ENCODE measurements at regions not wholly inside any gene's neighbourhood (a gene's known extent, or its start where the extent isn't known, plus 50 kb on each side); places are given as distances from the start of the nearest gene placed in this dataset.

GRCh38 chr20:4412216-4412615 lies 163.1 kb upstream of the ADRA1D start:
- H3K9me3 ChIP-seq (ENCODE audit: severe bottlenecking) = peaks cover 8% of the 10 kb centered on the region
- H3K4me3 ChIP-seq (ENCODE audit: low read depth, low read length) = no peak overlapping the region
- TF ChIP-seq CTCF (IDR thresholded peaks at IDR 0.05; ENCODE audit: low read depth, low read length) = no peak
- no peak for DNase-seq
- no peaks in the 10 kb centered on the region for H3K27me3 ChIP-seq (ENCODE audit: insufficient read depth, low read depth, severe bottlenecking)
- no peak overlapping the region for H3K27ac ChIP-seq
- H3K36me3 ChIP-seq = no peaks in the 10 kb centered on the region

- no peak for TF ChIP-seq CTCF (IDR thresholded peaks at IDR 0.05; ENCODE audit: low read depth, low read length)
- H3K27ac ChIP-seq = no peak overlapping the region
- peaks cover 8% of the 10 kb centered on the region for H3K9me3 ChIP-seq (ENCODE audit: severe bottlenecking)
- no peak for DNase-seq
- H3K27me3 ChIP-seq (ENCODE audit: insufficient read depth, low read depth, severe bottlenecking) = no peaks in the 10 kb centered on the region
- H3K36me3 ChIP-seq = no peaks in the 10 kb centered on the region
- H3K4me3 ChIP-seq (ENCODE audit: low read depth, low read length) = no peak overlapping the region
Measured at GRCh38 chr20:4411744-4412143, 162.7 kb upstream of the ADRA1D start.

GRCh38 chr20:4406627-4407026 lies 157.5 kb upstream of the ADRA1D start:
- no peak for DNase-seq
- no peaks in the 10 kb centered on the region for H3K27me3 ChIP-seq (ENCODE audit: insufficient read depth, low read depth, severe bottlenecking)
- no peaks in the 10 kb centered on the region for H3K36me3 ChIP-seq
- no peaks in the 10 kb centered on the region for H3K9me3 ChIP-seq (ENCODE audit: severe bottlenecking)
- no peak overlapping the region for H3K4me3 ChIP-seq (ENCODE audit: low read depth, low read length)
- H3K27ac ChIP-seq = no peak overlapping the region
- TF ChIP-seq CTCF (IDR thresholded peaks at IDR 0.05; ENCODE audit: low read depth, low read length) = no peak

- no peaks in the 10 kb centered on the region for H3K27me3 ChIP-seq (ENCODE audit: insufficient read depth, low read depth, severe bottlenecking)
- no peaks in the 10 kb centered on the region for H3K36me3 ChIP-seq
- no peak overlapping the region for H3K27ac ChIP-seq
- no peak for DNase-seq
- H3K9me3 ChIP-seq (ENCODE audit: severe bottlenecking) = no peaks in the 10 kb centered on the region
- TF ChIP-seq CTCF (IDR thresholded peaks at IDR 0.05; ENCODE audit: low read depth, low read length) = no peak
- no peak overlapping the region for H3K4me3 ChIP-seq (ENCODE audit: low read depth, low read length)
Measured at GRCh38 chr20:4401601-4402000, 152.5 kb upstream of the ADRA1D start.

GRCh38 chr20:4384961-4385360 lies 135.9 kb upstream of the ADRA1D start:
- Histone ChIP-seq H3K27ac (no peak overlapping the region), H3K27me3 (ENCODE audit: insufficient read depth, low read depth, severe bottlenecking) (no peaks in the 10 kb centered on the region), H3K4me3 (ENCODE audit: low read depth, low read length) (no peak overlapping the region), H3K36me3 (no peaks in the 10 kb centered on the region), H3K9me3 (ENCODE audit: severe bottlenecking) (no peaks in the 10 kb centered on the region)
- DNase-seq = no peak
- TF ChIP-seq CTCF (IDR thresholded peaks at IDR 0.05; ENCODE audit: low read depth, low read length) = no peak

GRCh38 chr20:4383961-4384360 lies 134.9 kb upstream of the ADRA1D start:
- DNase-seq = no peak
- TF ChIP-seq CTCF (IDR thresholded peaks at IDR 0.05; ENCODE audit: low read depth, low read length) = no peak
- H3K27ac ChIP-seq = no peak overlapping the region
- no peak overlapping the region for H3K4me3 ChIP-seq (ENCODE audit: low read depth, low read length)
- H3K36me3 ChIP-seq = no peaks in the 10 kb centered on the region
- no peaks in the 10 kb centered on the region for H3K9me3 ChIP-seq (ENCODE audit: severe bottlenecking)
- H3K27me3 ChIP-seq (ENCODE audit: insufficient read depth, low read depth, severe bottlenecking) = no peaks in the 10 kb centered on the region

Measured in WERI-Rb-1 (cell line).